ENCODE measurements at regions not wholly inside any gene's neighbourhood (a gene's known extent, or its start where the extent isn't known, plus 50 kb on each side); places are given as distances from the start of the nearest gene placed in this dataset.

DNA sequence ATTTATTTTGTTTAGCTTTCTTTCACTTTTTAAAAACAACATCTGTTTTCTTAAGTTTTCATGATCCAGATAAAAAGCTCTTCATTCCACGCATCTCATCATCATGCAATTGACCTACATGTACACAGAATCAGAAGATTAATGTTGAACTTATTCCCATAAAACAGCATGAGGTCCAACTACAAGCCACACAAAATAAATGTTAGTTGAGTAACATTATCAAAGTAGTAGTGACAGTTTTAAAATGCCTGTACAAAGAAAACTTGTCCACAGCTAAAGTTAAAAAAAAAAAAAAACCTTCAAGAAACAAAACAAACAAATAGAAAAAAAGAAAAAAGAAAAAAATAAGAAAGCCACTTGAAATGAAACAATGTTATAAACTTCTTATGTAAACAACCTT is 846.3 kb downstream of the TLE1 start:
- Histone ChIP-seq H3K4me3 (ENCODE audit: low read depth, low read length) (no peak overlapping the region), H3K27me3 (ENCODE audit: control insufficient read depth, insufficient read depth, low read length) (no peaks in the 10 kb centered on the region), H3K36me3 (ENCODE audit: control insufficient read depth, insufficient read depth, low read length) (no peaks in the 10 kb centered on the region)
- DNase-seq (ENCODE audit: low read depth): no peak
- TF ChIP-seq, protein P1, sequence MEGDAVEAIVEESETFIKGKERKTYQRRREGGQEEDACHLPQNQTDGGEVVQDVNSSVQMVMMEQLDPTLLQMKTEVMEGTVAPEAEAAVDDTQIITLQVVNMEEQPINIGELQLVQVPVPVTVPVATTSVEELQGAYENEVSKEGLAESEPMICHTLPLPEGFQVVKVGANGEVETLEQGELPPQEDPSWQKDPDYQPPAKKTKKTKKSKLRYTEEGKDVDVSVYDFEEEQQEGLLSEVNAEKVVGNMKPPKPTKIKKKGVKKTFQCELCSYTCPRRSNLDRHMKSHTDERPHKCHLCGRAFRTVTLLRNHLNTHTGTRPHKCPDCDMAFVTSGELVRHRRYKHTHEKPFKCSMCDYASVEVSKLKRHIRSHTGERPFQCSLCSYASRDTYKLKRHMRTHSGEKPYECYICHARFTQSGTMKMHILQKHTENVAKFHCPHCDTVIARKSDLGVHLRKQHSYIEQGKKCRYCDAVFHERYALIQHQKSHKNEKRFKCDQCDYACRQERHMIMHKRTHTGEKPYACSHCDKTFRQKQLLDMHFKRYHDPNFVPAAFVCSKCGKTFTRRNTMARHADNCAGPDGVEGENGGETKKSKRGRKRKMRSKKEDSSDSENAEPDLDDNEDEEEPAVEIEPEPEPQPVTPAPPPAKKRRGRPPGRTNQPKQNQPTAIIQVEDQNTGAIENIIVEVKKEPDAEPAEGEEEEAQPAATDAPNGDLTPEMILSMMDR (IDR thresholded peaks at IDR 0.05; ENCODE audit: insufficient read depth, low read length, poor library complexity, severe bottlenecking): no peak

DNA sequence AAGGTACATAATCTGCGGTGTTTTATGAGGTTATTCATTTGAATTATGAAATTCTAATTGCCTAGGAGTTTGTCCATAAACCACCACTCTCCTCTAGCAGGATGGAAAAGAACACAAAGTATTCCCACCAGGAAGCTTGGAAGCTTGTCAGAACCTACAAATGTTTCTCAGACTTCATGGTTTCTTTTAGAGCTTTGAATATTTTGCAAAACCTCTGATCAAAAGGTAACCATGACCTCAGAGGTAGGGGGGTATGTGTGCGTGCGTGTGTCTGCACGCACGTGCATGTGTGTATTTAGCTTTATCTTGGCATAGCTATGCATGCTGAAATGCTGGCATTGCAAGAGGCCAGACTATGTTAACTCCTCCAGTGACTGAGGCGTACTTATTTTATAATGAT is 847.0 kb downstream of the TLE1 start:
- TF ChIP-seq, protein P1 (IDR thresholded peaks at IDR 0.05; ENCODE audit: insufficient read depth, low read length, poor library complexity, severe bottlenecking): no peak
- no peak for DNase-seq (ENCODE audit: low read depth)
- Histone ChIP-seq H3K4me3 (ENCODE audit: low read depth, low read length) (no peak overlapping the region), H3K27me3 (ENCODE audit: control insufficient read depth, insufficient read depth, low read length) (no peaks in the 10 kb centered on the region), H3K36me3 (ENCODE audit: control insufficient read depth, insufficient read depth, low read length) (no peaks in the 10 kb centered on the region)

DNA sequence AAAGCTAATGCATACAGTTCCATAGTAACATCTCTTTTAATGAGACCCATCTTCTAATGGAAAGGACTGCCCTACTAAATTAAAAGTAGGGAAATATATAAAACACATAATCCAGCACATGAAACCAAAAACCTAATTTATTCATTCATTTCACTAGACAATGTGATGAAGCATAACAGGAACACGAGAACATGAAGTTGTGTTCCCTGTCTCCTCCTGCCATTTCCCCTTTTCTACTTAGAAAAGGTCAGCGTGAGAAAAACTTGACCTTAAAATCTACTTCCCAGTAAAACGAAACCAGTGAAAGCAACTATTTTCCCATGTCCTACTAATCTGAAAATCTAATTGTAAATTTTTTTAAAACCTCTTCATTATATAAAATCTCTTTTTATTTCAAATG is 847.5 kb downstream of the TLE1 start:
- H3K4me3 ChIP-seq (ENCODE audit: low read depth, low read length): no peak overlapping the region
- no peak for DNase-seq (ENCODE audit: low read depth)
- H3K36me3 ChIP-seq (ENCODE audit: control insufficient read depth, insufficient read depth, low read length): no peaks in the 10 kb centered on the region
- TF ChIP-seq, protein P1 (IDR thresholded peaks at IDR 0.05; ENCODE audit: insufficient read depth, low read length, poor library complexity, severe bottlenecking): no peak
- H3K27me3 ChIP-seq (ENCODE audit: control insufficient read depth, insufficient read depth, low read length): no peaks in the 10 kb centered on the region

DNA sequence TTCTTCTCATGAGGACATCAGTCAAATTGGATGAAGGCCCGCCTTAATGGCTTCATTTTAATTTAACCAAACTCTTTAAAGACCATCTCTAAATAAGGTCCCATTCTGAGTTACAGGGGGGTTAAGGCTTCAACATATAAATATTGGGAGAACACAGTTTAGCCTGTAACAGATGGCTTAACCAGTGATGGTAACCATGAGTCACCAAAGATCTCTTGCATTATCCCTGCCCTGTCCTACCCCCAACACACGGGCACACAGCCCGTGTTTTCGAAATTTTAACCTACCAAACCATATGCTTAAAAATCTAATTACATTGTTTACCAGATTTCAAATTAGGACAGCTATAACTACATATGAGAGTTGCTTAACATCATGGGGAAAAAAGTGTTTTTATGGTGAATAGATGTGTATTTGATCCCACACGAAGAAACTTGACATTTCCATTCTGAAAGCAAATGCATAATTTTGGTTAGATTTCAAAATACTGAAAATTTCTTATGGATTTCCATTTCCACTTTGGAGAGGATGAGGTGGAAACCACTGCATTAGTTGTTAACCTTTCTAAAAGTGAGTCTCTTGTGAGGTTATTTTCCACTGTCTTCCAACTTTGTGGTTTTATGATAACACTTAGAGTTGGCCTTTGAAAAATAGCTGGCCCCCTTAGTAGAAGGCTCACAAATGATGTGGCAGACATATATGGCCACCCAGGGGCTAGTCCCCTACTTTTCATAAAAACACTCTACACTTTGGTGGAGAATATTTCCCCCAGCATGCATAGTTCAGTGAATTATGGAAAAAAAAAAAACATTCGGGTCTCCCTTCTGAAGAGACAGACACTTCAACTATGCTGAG is 849.3 kb downstream of the TLE1 start:
- no peaks in the 10 kb centered on the region for H3K36me3 ChIP-seq (ENCODE audit: control insufficient read depth, insufficient read depth, low read length)
- DNase-seq (ENCODE audit: low read depth): no peak
- H3K27me3 ChIP-seq (ENCODE audit: control insufficient read depth, insufficient read depth, low read length): no peaks in the 10 kb centered on the region
- TF ChIP-seq, protein P1 (IDR thresholded peaks at IDR 0.05; ENCODE audit: insufficient read depth, low read length, poor library complexity, severe bottlenecking): no peak
- H3K4me3 ChIP-seq (ENCODE audit: low read depth, low read length): no peak overlapping the region

DNA sequence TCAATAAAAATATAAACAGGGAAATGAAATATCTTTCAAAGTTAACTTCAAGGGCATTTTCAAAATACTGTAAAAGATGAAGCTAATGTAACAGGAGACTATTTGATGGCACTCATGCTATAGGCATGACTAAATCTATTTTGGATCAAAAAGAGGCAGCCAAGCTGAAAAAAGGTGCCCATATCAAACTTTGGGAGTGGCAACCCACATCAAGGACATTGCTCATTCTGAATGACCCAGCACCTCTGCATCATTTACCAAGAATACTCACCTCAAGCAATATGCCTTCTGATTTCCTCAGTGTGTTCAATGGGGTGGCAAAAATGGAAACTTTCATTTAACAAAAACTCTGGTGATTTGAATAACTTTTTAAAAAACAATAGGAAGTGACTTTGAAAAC is 853.3 kb downstream of the TLE1 start:
- no peak for DNase-seq (ENCODE audit: low read depth)

More for the DNA sequence above, 853.3 kb downstream of the TLE1 start:
- no peak overlapping the region for H3K4me3 ChIP-seq (ENCODE audit: low read depth, low read length)
- no peaks in the 10 kb centered on the region for H3K27me3 ChIP-seq (ENCODE audit: control insufficient read depth, insufficient read depth, low read length)
- no peaks in the 10 kb centered on the region for H3K36me3 ChIP-seq (ENCODE audit: control insufficient read depth, insufficient read depth, low read length)
- TF ChIP-seq, protein P1 (IDR thresholded peaks at IDR 0.05; ENCODE audit: insufficient read depth, low read length, poor library complexity, severe bottlenecking): no peak

All from kidney epithelial cell (primary cell).